ENCODE measurements at regions not wholly inside any gene's neighbourhood (a gene's known extent, or its start where the extent isn't known, plus 50 kb on each side); places are given as distances from the start of the nearest gene placed in this dataset.

GRCh38 chr7:67842571-67842970 is 845.9 kb downstream of the TYW1 start:
- Histone ChIP-seq H3K36me3 (ENCODE audit: insufficient read depth, low read length) (no peaks in the 10 kb centered on the region), H3K9me3 (ENCODE audit: low read length) (no peaks in the 10 kb centered on the region), H3K27ac (ENCODE audit: low read depth, low read length) (no peak overlapping the region), H3K4me1 (ENCODE audit: insufficient read depth, low read length) (no peaks in the 10 kb centered on the region), H3K4me3 (ENCODE audit: low read length) (no peak overlapping the region), H3K27me3 (ENCODE audit: insufficient read depth, low read length, poor library complexity, severe bottlenecking) (no peaks in the 10 kb centered on the region)
- H3K4me3 Mint-ChIP-seq: no peak overlapping the region
- ChIA-PET POLR2A (no interaction called here), CTCF (no interaction called here)
- no peak overlapping the region for H3K27ac Mint-ChIP-seq
- no peak for DNase-seq
- no peaks in the 10 kb centered on the region for H3K4me1 Mint-ChIP-seq
- no peaks in the 10 kb centered on the region for H3K27me3 Mint-ChIP-seq
- peaks cover 0 to 3% (median 0%) of the 10 kb centered on the region in 3 donors for H3K36me3 Mint-ChIP-seq
- H3K9me3 Mint-ChIP-seq: peaks cover 0 to 15% (median 14%) of the 10 kb centered on the region in 5 donors

- H3K9me3 ChIP-seq (ENCODE audit: low read length): no peaks in the 10 kb centered on the region
- no peaks in the 10 kb centered on the region for H3K27me3 Mint-ChIP-seq
- H3K27ac ChIP-seq (ENCODE audit: low read depth, low read length): no peak overlapping the region
- H3K4me1 ChIP-seq (ENCODE audit: insufficient read depth, low read length): no peaks in the 10 kb centered on the region
- no peak overlapping the region for H3K4me3 Mint-ChIP-seq
- peaks cover 0 to 3% (median 0%) of the 10 kb centered on the region in 3 donors for H3K36me3 Mint-ChIP-seq
- no peaks in the 10 kb centered on the region for H3K27me3 ChIP-seq (ENCODE audit: insufficient read depth, low read length, poor library complexity, severe bottlenecking)
- H3K4me1 Mint-ChIP-seq: no peaks in the 10 kb centered on the region
- DNase-seq: no peak
- ChIA-PET POLR2A (no interaction called here), CTCF (no interaction called here)
- H3K36me3 ChIP-seq (ENCODE audit: insufficient read depth, low read length): no peaks in the 10 kb centered on the region
- H3K27ac Mint-ChIP-seq: no peak overlapping the region
- H3K9me3 Mint-ChIP-seq: peaks cover 0 to 16% (median 14%) of the 10 kb centered on the region in 5 donors
- H3K4me3 ChIP-seq (ENCODE audit: low read length): no peak overlapping the region
Observed at GRCh38 chr7:67843001-67843565, 846.5 kb downstream of the TYW1 start.

- H3K9me3 ChIP-seq (ENCODE audit: low read length): no peaks in the 10 kb centered on the region
- Mint-ChIP-seq H3K9me3 (peaks cover 0 to 16% (median 13%) of the 10 kb centered on the region in 5 donors), H3K4me1 (no peaks in the 10 kb centered on the region), H3K36me3 (peaks cover 0 to 3% (median 0%) of the 10 kb centered on the region in 3 donors), H3K4me3 (no peak overlapping the region), H3K27ac (no peak overlapping the region), H3K27me3 (no peaks in the 10 kb centered on the region)
- H3K27ac ChIP-seq (ENCODE audit: low read depth, low read length): no peak overlapping the region
- ChIA-PET CTCF (interaction anchor here (0.6 kb wide), 1 partner anchor 31 kb away, joined by 3 read pairs; no protein-coding TSS in a partner anchor), POLR2A (no interaction called here)
- H3K4me3 ChIP-seq (ENCODE audit: low read length): no peak overlapping the region
- no peak for DNase-seq
- no peaks in the 10 kb centered on the region for H3K36me3 ChIP-seq (ENCODE audit: insufficient read depth, low read length)
- H3K4me1 ChIP-seq (ENCODE audit: insufficient read depth, low read length): no peaks in the 10 kb centered on the region
- no peaks in the 10 kb centered on the region for H3K27me3 ChIP-seq (ENCODE audit: insufficient read depth, low read length, poor library complexity, severe bottlenecking)
Observed at GRCh38 chr7:67843615-67844014, 847.0 kb downstream of the TYW1 start.

GRCh38 chr7:67847092-67847787 is 850.6 kb downstream of the TYW1 start:
- Mint-ChIP-seq H3K4me1 (no peaks in the 10 kb centered on the region), H3K27ac (peak overlapping the region in 1 of 8 donors; percentile 43), H3K9me3 (peaks cover 0 to 18% (median 12%) of the 10 kb centered on the region in 5 donors), H3K4me3 (no peak overlapping the region), H3K27me3 (no peaks in the 10 kb centered on the region), H3K36me3 (no peaks in the 10 kb centered on the region)
- no peaks in the 10 kb centered on the region for H3K4me1 ChIP-seq (ENCODE audit: insufficient read depth, low read length)
- no peaks in the 10 kb centered on the region for H3K9me3 ChIP-seq (ENCODE audit: low read length)
- no peak overlapping the region for H3K4me3 ChIP-seq (ENCODE audit: low read length)
- POLR2A ChIA-PET: no interaction called here
- CTCF ChIA-PET: no interaction called here
- no peaks in the 10 kb centered on the region for H3K27me3 ChIP-seq (ENCODE audit: insufficient read depth, low read length, poor library complexity, severe bottlenecking)
- no peak overlapping the region for H3K27ac ChIP-seq (ENCODE audit: low read depth, low read length)
- DNase-seq: no peak
- H3K36me3 ChIP-seq (ENCODE audit: insufficient read depth, low read length): no peaks in the 10 kb centered on the region

GRCh38 chr7:67854221-67855178 is 857.9 kb downstream of the TYW1 start:
- H3K4me1 Mint-ChIP-seq: no peaks in the 10 kb centered on the region
- Histone ChIP-seq H3K27ac (ENCODE audit: low read depth, low read length) (no peak overlapping the region), H3K9me3 (ENCODE audit: low read length) (no peaks in the 10 kb centered on the region), H3K27me3 (ENCODE audit: insufficient read depth, low read length, poor library complexity, severe bottlenecking) (no peaks in the 10 kb centered on the region), H3K4me3 (ENCODE audit: low read length) (no peak overlapping the region), H3K4me1 (ENCODE audit: insufficient read depth, low read length) (no peaks in the 10 kb centered on the region), H3K36me3 (ENCODE audit: insufficient read depth, low read length) (no peaks in the 10 kb centered on the region)
- no peaks in the 10 kb centered on the region for H3K36me3 Mint-ChIP-seq
- CTCF ChIA-PET: no interaction called here
- POLR2A ChIA-PET: no interaction called here
- no peaks in the 10 kb centered on the region for H3K27me3 Mint-ChIP-seq
- no peak overlapping the region for H3K4me3 Mint-ChIP-seq
- H3K27ac Mint-ChIP-seq: no peak overlapping the region
- H3K9me3 Mint-ChIP-seq: peaks cover 7 to 21% (median 14%) of the 10 kb centered on the region in 5 donors
- no peak for DNase-seq

- Histone ChIP-seq H3K27me3 (ENCODE audit: insufficient read depth, low read length, poor library complexity, severe bottlenecking) (no peaks in the 10 kb centered on the region), H3K36me3 (ENCODE audit: insufficient read depth, low read length) (no peaks in the 10 kb centered on the region), H3K27ac (ENCODE audit: low read depth, low read length) (no peak overlapping the region), H3K4me1 (ENCODE audit: insufficient read depth, low read length) (no peaks in the 10 kb centered on the region), H3K9me3 (ENCODE audit: low read length) (no peaks in the 10 kb centered on the region), H3K4me3 (ENCODE audit: low read length) (no peak overlapping the region)
- peaks cover 11 to 21% (median 14%) of the 10 kb centered on the region in 5 donors for H3K9me3 Mint-ChIP-seq
- no peak overlapping the region for H3K4me3 Mint-ChIP-seq
- no peak for DNase-seq
- no peak overlapping the region for H3K27ac Mint-ChIP-seq
- no peaks in the 10 kb centered on the region for H3K4me1 Mint-ChIP-seq
- CTCF ChIA-PET: no interaction called here
- H3K36me3 Mint-ChIP-seq: no peaks in the 10 kb centered on the region
- H3K27me3 Mint-ChIP-seq: no peaks in the 10 kb centered on the region
- POLR2A ChIA-PET: no interaction called here
Observed at GRCh38 chr7:67855322-67855721, 858.7 kb downstream of the TYW1 start.

GRCh38 chr7:67856046-67856445 is 859.4 kb downstream of the TYW1 start:
- Histone ChIP-seq H3K9me3 (ENCODE audit: low read length) (no peaks in the 10 kb centered on the region), H3K27ac (ENCODE audit: low read depth, low read length) (no peak overlapping the region), H3K36me3 (ENCODE audit: insufficient read depth, low read length) (no peaks in the 10 kb centered on the region), H3K4me3 (ENCODE audit: low read length) (no peak overlapping the region), H3K4me1 (ENCODE audit: insufficient read depth, low read length) (no peaks in the 10 kb centered on the region), H3K27me3 (ENCODE audit: insufficient read depth, low read length, poor library complexity, severe bottlenecking) (no peaks in the 10 kb centered on the region)
- Mint-ChIP-seq H3K27ac (no peak overlapping the region), H3K9me3 (peaks cover 12 to 23% (median 18%) of the 10 kb centered on the region in 5 donors), H3K4me1 (no peaks in the 10 kb centered on the region), H3K36me3 (no peaks in the 10 kb centered on the region), H3K27me3 (no peaks in the 10 kb centered on the region), H3K4me3 (no peak overlapping the region)
- DNase-seq: no peak
- CTCF ChIA-PET: no interaction called here
- POLR2A ChIA-PET: no interaction called here

- H3K27me3 ChIP-seq (ENCODE audit: insufficient read depth, low read length, poor library complexity, severe bottlenecking): no peaks in the 10 kb centered on the region
- no peaks in the 10 kb centered on the region for H3K9me3 ChIP-seq (ENCODE audit: low read length)
- no peaks in the 10 kb centered on the region for H3K36me3 ChIP-seq (ENCODE audit: insufficient read depth, low read length)
- Mint-ChIP-seq H3K27ac (no peak overlapping the region), H3K4me3 (no peak overlapping the region), H3K9me3 (peaks cover 15 to 30% (median 25%) of the 10 kb centered on the region in 5 donors), H3K36me3 (no peaks in the 10 kb centered on the region), H3K4me1 (no peaks in the 10 kb centered on the region), H3K27me3 (no peaks in the 10 kb centered on the region)
- CTCF ChIA-PET: no interaction called here
- POLR2A ChIA-PET: no interaction called here
- no peak overlapping the region for H3K27ac ChIP-seq (ENCODE audit: low read depth, low read length)
- no peak overlapping the region for H3K4me3 ChIP-seq (ENCODE audit: low read length)
- H3K4me1 ChIP-seq (ENCODE audit: insufficient read depth, low read length): no peaks in the 10 kb centered on the region
- DNase-seq: no peak
Observed at GRCh38 chr7:67857698-67858097, 861.1 kb downstream of the TYW1 start.
